ENCODE measurements at regions not wholly inside any gene's neighbourhood (a gene's known extent, or its start where the extent isn't known, plus 50 kb on each side); places are given as distances from the start of the nearest gene placed in this dataset.

GRCh38 chr5:89513299-89514044, 630.5 kb upstream of the MEF2C start:
- no peaks in the 10 kb centered on the region for H3K4me1 ChIP-seq (ENCODE audit: control insufficient read depth in 5 of 5, insufficient read depth in 5 of 5, low read length in 5 of 5)
- WGBS, 2 donors: 74 to 86% methylated on average over 3 of the region's 3 CpGs
- H3K27ac ChIP-seq (ENCODE audit: low read depth in 1 of 2, low read length in 1 of 2): no peak overlapping the region
- H3K4me3 ChIP-seq: no peak overlapping the region
- H3K27me3 ChIP-seq (ENCODE audit: control insufficient read depth in 3 of 3, insufficient read depth in 3 of 3, low read length in 2 of 3): no peaks in the 10 kb centered on the region
- H3K9ac ChIP-seq (ENCODE audit: insufficient read depth in 1 of 2, low read length in 2 of 2): no peak overlapping the region
- peak; percentile 34 for ATAC-seq (ENCODE audit: insufficient read depth, low FRiP score)
- no peak for DNase-seq
- H3K9me3 ChIP-seq (ENCODE audit: control insufficient read depth in 4 of 4, insufficient read depth in 3 of 4, low read length in 3 of 4): no peaks in the 10 kb centered on the region
- no peaks in the 10 kb centered on the region for H3K36me3 ChIP-seq (ENCODE audit: control insufficient read depth in 4 of 4, insufficient read depth in 4 of 4, low read length in 4 of 4)
- no peak for TF ChIP-seq CTCF (IDR thresholded peaks at IDR 0.05; ENCODE audit: control extremely low read depth, extremely low read depth)

GRCh38 chr5:89504051-89504450, 621.1 kb upstream of the MEF2C start:
- H3K9ac ChIP-seq (ENCODE audit: insufficient read depth in 1 of 2, low read length in 2 of 2): no peak overlapping the region
- no peaks in the 10 kb centered on the region for H3K36me3 ChIP-seq (ENCODE audit: control insufficient read depth in 4 of 4, insufficient read depth in 4 of 4, low read length in 4 of 4)
- H3K4me1 ChIP-seq (ENCODE audit: control insufficient read depth in 5 of 5, insufficient read depth in 5 of 5, low read length in 5 of 5): no peaks in the 10 kb centered on the region
- peaks cover 0 to 4% (median 0%) of the 10 kb centered on the region in 4 donors for H3K9me3 ChIP-seq (ENCODE audit: control insufficient read depth in 4 of 4, insufficient read depth in 3 of 4, low read length in 3 of 4)
- no peaks in the 10 kb centered on the region for H3K27me3 ChIP-seq (ENCODE audit: control insufficient read depth in 3 of 3, insufficient read depth in 3 of 3, low read length in 2 of 3)
- H3K4me3 ChIP-seq: no peak overlapping the region
- 90 to 97% methylated on average over 1 of the region's 1 CpG for WGBS, 2 donors
- H3K27ac ChIP-seq (ENCODE audit: low read depth in 1 of 2, low read length in 1 of 2): no peak overlapping the region
- TF ChIP-seq CTCF (IDR thresholded peaks at IDR 0.05; ENCODE audit: control extremely low read depth, extremely low read depth): no peak
- ATAC-seq (ENCODE audit: insufficient read depth, low FRiP score) (no peak), DNase-seq (no peak)

- peaks cover 0 to 2% (median 0%) of the 10 kb centered on the region in 3 donors for H3K27me3 ChIP-seq (ENCODE audit: control insufficient read depth in 3 of 3, insufficient read depth in 3 of 3, low read length in 2 of 3)
- ATAC-seq (ENCODE audit: insufficient read depth, low FRiP score) (no peak), DNase-seq (no peak)
- H3K9ac ChIP-seq (ENCODE audit: insufficient read depth in 1 of 2, low read length in 2 of 2): no peak overlapping the region
- H3K36me3 ChIP-seq (ENCODE audit: control insufficient read depth in 4 of 4, insufficient read depth in 4 of 4, low read length in 4 of 4): no peaks in the 10 kb centered on the region
- no peaks in the 10 kb centered on the region for H3K4me1 ChIP-seq (ENCODE audit: control insufficient read depth in 5 of 5, insufficient read depth in 5 of 5, low read length in 5 of 5)
- peaks cover 0 to 2% (median 0%) of the 10 kb centered on the region in 4 donors for H3K9me3 ChIP-seq (ENCODE audit: control insufficient read depth in 4 of 4, insufficient read depth in 3 of 4, low read length in 3 of 4)
- H3K4me3 ChIP-seq: no peak overlapping the region
- TF ChIP-seq CTCF (IDR thresholded peaks at IDR 0.05; ENCODE audit: control extremely low read depth, extremely low read depth): no peak
- no peak overlapping the region for H3K27ac ChIP-seq (ENCODE audit: low read depth in 1 of 2, low read length in 1 of 2)
- 75 to 86% methylated on average over 3 of the region's 3 CpGs for WGBS, 2 donors
These were observed 616.8 kb upstream of the MEF2C start for GRCh38 chr5:89499787-89500186.

All from lung (tissue), 11 donors.